GM21529 (cell line): ENCODE measurements at regions not wholly inside any gene's neighbourhood (a gene's known extent, or its start where the extent isn't known, plus 50 kb on each side); places are given as distances from the start of the nearest gene placed in this dataset.

Experiments used
- ATAC-seq: cut with Tn5 transposase; IDR thresholded peaks from one replicate; pipeline ENCODE4 v1.9.1; 2021; ENCODE audit not compliant: unreplicated experiment

DNA sequence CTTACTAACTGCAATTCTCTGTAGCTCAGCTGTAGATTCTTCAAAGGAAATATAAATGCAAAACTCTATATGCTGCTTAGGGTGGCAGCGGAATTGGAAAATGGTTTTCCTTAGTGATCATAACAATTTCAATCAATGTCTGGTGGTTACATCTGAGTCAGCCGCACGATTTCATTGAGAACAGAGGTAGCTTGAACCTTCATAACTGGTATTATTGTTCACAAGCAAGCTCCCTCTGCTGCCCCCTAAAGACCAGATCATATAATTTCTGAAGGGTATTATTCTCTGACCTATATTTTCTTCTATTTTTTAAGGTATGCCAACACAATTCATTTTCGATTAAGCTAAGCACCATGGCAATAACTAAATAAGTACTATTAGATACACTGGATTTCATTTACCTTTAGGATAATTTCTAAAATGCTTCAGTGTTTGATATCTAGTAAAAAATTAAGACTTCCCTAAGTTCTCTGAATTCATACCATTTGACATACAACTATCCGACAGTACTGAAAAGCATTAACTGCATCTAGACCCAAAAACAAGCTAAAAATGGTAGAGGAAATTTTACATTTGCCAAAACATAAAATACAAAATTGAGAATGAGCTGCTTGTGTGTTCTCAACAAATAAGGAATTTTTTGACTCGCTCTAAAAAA is 181.1 kb upstream of the SPEF2 start:
- ATAC-seq = no peak

DNA sequence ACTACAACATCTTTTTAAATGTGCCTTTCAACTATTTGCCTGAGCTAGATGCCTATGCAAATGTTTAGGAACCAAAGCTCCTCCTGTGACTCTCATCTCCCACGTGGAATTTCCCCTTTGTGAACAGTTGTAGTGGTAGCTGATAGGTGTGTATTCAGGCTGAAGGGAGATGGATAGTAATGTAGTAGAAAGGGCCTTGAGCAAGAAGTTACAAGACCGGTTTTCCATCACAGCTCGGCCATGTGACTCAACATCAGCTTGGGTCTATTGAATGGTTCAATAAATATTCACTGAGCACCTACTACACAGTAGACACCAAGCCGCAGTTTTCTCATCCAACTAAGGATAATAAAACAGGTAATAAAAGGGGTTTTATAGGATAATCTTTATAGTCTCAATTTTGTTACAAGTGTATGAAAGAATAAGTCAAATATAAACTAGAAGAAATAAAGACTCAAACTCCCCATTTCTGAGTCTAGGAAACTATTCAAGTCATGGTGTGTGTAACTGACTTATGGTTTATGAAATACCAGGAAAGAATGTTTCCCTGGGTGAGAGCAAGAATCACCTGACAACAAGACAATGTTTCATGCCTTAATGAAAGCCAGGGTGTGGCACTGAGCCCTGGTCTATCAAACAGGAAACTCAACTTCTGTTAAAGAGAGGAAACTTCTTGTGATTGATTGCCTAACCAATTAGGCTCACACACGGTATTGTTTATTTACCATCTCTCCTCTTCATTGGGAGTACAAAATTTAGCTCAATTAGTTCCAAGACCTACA is 187.1 kb upstream of the SPEF2 start:
- ATAC-seq = no peak

DNA sequence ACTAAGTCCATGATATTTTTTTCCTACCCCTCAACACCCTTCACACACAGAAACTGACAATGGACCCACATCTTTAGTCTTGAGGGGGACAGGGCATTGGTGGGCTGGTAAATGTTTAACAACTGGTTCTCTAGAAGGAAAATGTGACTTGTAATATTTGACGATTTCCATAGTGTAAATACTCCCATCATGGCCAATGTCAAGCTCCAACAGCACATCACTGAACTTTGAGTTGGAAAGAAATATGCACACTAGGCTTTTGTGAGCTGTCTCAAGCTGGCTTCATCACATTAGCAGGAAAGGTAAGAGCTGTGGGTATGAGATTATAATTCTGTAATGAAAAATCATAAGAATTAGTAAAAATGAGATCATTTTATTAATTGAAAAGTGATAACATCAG is 189.9 kb upstream of the PRLR start:
- no peak for ATAC-seq

DNA sequence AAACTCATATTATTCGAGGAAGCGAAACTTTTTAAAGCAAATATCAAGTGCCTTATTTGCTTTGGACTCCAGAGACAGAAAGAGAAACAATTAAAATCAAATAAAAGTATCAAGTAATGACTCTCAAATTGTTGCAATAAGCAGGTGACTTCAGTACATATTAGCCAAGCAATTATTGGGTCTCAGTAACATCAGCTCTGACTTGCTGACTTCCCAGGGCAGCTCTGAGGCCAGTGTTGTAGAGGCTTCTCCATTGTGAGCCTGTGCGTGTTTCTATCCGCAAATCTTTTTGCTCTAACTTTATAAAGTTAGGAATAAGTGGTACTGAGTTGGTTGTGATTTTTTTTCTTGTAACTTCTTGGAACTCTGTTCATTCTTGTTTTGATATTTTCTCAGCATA is 186.8 kb upstream of the PRLR start:
- ATAC-seq = no peak

- no peak for ATAC-seq
Measured at GRCh38 chr5:35416217-35416988, 186.1 kb upstream of the PRLR start.

GRCh38 chr5:35415309-35415708 is 185.0 kb upstream of the PRLR start:
- ATAC-seq = no peak

DNA sequence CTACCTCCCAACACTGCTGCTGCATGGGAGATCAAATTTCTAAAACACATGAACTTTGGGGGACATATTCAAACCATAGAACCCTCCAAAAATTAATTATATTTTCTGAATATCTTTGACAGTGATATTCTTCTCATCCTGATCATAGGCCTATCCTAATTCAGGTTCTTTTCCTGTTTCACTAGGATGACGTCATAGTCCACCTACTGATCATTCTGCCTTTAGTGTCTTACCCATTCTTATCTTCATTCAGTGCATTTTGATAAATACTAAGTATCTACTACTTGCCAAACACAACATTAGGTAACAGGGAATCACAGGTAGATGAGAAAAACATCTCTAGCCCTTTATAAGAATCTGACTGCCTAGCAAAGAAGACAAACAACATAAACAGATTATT is 179.1 kb upstream of the PRLR start:
- no peak for ATAC-seq

DNA sequence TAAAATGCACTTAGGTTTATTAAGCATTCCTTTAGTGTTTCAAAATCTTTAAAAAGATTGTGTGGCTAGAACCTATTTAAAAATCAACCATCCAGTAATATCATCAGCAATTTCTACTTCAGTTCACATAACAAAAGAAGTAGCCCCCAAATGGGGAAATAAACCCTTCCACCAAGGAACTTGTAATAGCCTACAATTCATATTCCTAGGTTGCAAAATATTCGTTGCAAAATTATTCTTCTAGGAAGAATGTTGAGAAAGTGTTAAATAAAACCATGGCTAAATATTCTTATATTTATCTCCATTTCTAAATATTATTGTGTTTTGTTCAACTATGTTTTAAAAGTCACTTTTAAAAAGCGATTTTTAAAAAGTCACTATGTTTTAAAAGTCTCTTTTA is 177.9 kb upstream of the PRLR start:
- ATAC-seq = no peak

GRCh38 chr5:35407697-35408096 is 177.4 kb upstream of the PRLR start:
- no peak for ATAC-seq

DNA sequence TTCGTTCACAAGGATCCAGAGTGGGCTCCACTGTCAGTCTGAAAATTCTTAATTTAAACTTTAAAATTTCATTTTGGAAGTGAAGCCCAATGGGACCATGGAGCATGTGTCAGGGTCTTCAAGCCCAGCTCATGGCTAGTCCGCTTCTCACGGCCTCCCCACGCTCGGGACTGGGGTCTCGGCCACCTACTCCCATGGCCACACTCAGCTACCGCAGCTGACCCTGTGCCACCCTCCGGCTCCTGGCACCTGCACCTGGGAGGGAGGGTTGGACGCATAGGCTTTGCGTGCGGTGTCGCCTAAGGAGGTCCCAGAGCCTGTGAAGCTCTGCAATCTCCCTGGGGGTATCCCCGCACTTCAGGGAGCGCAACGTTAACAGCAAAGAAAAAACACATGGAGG is 175.7 kb upstream of the PRLR start:
- no peak for ATAC-seq

DNA sequence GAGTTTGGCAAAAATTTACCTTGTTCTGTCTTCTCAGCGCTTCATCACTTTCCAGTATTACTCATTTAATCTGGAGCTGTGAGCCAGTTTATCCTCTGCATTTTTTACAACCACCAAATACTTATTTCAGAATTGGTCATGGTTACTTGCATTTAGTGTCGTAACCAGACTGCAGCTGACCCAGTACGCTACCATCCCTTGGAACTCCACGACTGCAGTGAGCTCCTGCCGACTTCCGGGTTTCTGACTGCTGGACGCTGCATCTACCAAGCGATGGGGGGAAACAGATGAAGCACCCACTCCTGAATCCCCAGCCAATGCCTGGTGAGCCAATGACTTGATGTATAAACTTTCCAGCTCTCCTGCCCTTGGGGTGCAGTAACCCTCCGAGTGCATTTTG is 174.4 kb upstream of the PRLR start:
- no peak for ATAC-seq

- ATAC-seq = no peak
Measured at GRCh38 chr5:35393901-35394300, 163.6 kb upstream of the PRLR start.

- no peak for ATAC-seq
Measured at GRCh38 chr5:35384658-35385057, 154.4 kb upstream of the PRLR start.

DNA sequence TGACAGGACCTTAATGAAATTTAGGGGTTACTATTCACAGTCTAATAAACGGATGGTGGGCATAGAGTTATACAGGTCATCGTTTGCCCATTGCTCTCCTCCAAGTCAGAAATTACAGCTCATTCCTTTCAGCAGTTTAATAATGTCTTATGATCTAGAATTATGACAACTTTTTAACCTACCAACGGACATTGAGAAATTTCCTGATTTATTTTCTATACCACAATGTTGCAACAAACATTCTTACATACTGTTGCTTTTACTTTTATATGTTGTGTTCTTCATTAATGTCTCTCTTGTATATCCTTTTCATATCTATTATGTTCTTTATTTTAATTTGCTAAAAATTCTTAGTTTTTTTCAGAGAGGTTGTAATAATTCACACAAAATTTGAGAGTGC is 152.8 kb upstream of the PRLR start:
- ATAC-seq = no peak

DNA sequence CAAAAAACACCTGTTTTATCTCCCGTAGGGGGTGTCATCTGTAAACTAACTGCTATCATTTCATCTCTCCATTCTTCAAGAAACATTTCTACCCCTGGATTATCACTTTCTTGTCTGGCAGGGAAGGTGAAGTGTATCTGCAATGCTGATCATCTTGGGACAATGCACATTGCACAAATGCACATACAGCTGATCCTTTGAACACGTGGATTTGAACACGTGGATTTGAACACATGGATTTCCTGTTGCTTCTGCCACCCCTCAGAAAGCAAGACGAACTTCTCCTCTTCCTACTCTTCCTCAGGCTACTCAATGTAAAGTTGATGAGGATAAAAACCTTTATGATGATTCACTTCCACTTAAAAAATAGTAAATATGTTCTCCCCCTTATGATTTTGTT is 147.4 kb upstream of the PRLR start:
- no peak for ATAC-seq

- ATAC-seq = no peak
Measured at GRCh38 chr5:35374584-35374983, 144.3 kb upstream of the PRLR start.

DNA sequence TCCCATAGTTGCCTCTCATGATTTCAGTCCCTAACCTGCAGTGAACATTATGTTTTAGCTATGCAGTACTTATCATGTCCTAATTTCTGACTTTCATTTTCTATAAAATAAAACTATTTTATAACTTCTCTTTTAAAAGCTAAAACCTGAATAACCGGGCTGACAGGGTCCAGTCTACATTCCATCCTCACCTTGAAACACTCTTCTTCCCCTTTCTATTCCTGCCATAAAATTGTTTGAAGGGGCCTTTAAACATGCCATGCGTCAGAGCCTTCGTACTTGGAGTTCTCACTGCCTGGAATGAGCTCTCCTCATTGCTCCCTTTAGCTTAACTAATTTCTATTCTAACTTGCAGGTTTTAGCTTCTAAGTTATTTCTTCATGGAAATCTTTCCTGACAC is 143.0 kb upstream of the PRLR start:
- no peak for ATAC-seq

DNA sequence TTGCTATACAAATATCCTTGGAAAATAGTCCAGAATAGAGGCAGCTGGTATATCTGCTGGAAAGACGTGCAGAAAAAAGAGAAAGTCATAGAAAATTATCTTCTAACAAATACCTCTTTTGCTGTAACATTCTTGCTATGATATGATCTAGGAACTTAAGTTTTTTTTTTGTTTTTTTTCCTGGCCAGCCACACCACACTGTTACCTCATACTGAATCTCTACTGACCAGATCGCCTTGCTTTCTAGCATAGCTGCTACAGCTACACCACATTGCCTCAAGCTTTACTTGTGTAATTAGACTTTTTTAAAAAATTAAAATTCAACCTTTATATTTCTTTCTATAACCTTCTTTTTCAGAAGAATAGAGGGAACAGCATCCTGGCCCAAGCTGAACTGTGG is 142.2 kb upstream of the PRLR start:
- no peak for ATAC-seq

DNA sequence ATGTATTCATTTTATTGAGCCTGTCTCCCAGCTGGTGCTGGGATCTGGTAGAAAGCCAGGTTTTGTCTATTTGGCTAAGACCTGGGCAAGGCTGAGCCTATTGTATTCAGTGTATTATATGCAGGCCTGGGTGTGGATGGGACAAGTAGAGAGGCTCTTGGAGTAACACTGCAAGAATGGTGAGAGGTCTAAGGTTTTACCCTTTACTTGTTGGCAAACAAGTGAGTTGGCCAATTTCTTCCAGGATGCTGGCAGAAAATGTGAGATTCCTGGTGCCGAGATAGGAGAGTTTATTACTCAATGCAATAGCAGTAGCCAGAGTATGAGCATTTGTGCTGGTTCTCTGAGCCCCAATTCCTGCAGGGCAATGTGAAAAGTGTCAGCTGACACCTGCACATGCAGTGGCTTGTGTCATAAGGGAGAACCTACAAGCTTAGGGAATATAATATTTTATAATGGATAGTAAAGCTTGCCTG is 141.7 kb upstream of the PRLR start:
- ATAC-seq = no peak

GRCh38 chr5:35370871-35371270 is 140.6 kb upstream of the PRLR start:
- ATAC-seq = no peak

DNA sequence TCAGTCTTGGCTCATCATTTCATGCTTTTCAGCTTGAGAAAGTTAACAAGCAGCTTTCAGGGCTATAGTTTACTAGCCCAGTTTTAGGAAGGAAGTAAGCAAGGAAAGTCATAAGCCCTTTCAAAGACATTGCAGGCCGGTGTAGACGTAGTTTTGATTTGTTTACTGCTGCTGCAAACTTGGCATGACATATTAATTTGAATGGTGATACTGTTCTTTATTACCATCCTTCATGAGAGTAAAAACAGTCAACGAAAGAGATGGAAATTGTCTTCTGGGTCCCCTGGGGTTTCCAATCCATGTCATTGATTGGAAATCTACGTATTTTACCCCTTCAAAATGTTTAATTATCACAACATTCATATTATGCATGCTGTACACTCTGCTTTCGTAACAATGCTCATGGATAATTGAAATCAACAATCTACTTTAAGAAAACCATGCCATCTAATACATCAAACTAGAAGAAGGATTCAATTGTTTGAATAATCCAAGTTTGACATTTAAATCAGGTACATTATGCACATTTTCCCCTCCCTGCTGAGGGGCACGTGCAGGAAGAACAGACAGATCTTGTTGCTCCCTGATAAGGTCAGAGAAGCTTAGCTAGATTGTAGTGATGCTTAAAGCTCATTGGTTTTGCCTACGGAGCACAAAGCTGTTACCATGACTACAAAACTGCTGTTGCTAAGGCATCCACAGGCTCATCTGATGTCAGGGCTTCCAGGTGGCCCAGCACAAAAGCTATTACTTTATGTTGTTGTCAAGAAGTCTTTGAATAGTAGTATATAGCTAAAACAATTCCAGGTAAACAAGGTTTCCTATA is 139.9 kb upstream of the PRLR start:
- no peak for ATAC-seq
